ENCODE measurements at regions not wholly inside any gene's neighbourhood (a gene's known extent, or its start where the extent isn't known, plus 50 kb on each side); places are given as distances from the start of the nearest gene placed in this dataset.

DNA sequence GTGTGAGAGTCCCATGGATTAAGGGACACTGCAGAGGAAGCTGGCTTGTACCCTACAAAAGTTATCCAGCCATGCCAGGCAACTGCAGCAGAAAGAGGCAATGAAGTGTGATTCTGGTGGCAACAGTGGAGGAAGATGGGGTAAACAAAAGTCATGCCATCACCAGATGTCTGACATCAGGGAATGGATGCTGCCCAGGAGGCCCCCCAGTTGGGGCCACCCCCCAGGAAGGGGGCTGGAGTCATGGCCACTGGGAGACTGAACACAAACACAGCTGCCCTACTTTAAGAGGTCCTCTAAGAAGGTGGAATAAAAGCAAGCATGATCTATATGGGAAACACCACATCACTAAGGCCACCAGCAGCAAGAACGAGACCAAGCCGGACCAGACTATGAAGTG is 235.3 kb downstream of the KLF12 start:
- no peak for DNase-seq (ENCODE audit: low spot score)

DNA sequence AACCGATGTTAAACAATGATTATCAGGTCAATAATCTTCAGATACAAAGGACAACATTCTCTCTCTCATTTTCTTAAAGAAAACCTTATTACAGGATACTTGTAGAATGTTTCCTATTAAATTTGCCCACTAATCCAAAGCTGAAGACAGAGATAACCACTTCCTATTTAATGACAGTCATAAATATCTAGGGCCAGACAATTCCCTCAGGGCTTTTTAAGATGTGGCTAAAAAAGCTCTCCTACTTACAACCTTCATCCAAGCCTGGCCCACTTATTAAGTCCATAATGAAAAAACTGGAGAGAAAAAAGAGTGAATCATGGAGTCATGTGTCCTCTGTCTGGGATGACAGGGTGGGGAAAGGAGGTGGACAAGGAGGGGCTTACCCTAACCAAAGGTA is 235.9 kb downstream of the KLF12 start:
- no peak for DNase-seq (ENCODE audit: low spot score)

GRCh38 chr13:73894995-73895571 is 239.1 kb downstream of the KLF12 start:
- no peak for DNase-seq (ENCODE audit: low spot score)

GRCh38 chr13:73893833-73894232 is 240.4 kb downstream of the KLF12 start:
- no peak for DNase-seq (ENCODE audit: low spot score)

GRCh38 chr13:73891805-73892204 is 242.4 kb downstream of the KLF12 start:
- no peak for DNase-seq (ENCODE audit: low spot score)

GRCh38 chr13:73883162-73883561 is 251.0 kb downstream of the KLF12 start:
- no peak for DNase-seq (ENCODE audit: low spot score)

DNA sequence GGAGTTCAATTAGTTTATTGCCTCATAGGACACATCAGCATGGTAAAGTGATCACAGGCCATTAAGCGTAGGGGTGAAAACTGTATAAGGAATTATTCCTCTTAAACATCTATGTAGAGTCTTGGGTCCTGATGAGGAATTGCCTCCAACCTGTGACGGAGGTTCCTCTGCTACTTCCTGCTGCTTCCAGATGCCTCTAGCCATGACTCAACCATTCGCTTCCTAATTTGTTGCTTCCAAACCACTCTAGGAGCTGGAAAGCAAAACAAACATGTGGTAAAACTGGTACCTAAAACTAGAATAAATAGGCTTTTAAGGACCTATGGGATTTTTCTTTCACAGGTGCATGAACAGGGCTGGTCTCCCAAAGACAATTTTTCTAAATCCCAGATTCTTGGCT is 253.8 kb downstream of the KLF12 start:
- no peak for DNase-seq (ENCODE audit: low spot score)

- DNase-seq (ENCODE audit: low spot score) = no peak
These were observed 254.7 kb downstream of the KLF12 start for GRCh38 chr13:73879346-73880015.

DNA sequence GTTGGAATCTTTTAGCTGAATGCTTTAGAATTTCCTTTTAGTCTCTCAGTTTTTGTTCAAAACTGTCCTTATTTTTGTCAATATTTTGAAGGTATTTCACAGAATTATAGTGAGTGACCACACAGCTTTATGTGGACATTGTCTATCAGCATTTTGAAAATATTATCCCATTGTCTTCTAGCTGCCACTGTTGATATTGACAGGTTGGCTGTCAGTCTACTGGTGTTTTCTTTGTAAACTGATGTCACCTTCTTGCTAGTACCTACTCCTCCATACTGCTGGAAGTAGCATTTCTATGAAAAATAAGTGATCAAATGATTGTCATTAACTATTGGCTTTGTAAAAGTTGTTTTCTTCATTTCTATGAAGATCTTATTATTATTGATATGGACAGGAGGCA is 256.8 kb downstream of the KLF12 start:
- no peak for DNase-seq (ENCODE audit: low spot score)

- no peak for DNase-seq (ENCODE audit: low spot score)
These were observed 257.9 kb downstream of the KLF12 start for GRCh38 chr13:73876323-73876722.

- peak; percentile 36 for DNase-seq (ENCODE audit: low spot score)
These were observed 260.0 kb downstream of the KLF12 start for GRCh38 chr13:73873940-73874830.

- DNase-seq (ENCODE audit: low spot score) = no peak
These were observed 261.8 kb downstream of the KLF12 start for GRCh38 chr13:73872397-73872796.

DNA sequence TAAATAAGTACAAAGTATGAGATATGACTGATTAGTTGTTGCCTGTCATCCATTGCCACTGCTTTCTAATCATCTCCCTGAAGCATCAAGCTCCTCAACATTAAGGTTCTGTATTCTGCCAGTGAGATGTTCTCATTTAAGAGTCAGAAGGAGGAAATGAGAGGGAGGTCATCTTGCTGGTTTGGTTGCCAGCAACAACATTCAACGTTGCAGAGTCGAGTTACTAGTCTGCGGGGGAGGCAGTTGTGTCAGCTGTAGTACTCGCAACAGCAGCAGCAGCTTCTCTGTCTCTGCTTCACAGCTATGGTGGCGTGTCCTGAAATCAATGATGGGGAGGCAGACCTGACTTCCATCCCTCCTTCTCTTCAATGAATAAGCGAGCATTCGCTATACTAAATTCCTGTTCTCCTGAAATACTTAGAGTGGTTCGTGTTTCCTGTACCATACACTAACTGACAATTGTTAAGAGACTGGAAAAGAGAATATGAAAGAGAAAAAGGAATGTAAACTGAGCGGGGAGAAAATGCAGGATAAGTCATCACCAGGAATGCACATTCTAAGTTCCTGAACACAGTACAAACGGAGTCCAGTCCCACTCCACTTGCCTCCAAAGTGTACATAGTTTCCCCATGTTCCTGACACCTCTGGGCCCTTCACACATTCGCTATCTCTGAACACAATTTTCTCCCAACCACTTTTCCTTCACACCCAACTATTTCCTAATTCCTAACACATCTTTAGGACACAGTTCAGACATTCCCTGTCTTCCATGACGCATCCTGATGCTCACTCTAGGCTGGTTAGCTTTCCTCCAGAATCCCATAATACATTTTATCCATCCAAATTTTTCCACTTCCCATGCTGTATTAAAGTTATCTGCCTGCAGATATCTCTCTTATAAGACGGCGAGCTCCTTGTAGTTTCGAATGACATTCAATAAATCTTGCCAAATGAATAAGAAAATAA is 263.0 kb downstream of the KLF12 start:
- no peak for DNase-seq (ENCODE audit: low spot score)

DNA sequence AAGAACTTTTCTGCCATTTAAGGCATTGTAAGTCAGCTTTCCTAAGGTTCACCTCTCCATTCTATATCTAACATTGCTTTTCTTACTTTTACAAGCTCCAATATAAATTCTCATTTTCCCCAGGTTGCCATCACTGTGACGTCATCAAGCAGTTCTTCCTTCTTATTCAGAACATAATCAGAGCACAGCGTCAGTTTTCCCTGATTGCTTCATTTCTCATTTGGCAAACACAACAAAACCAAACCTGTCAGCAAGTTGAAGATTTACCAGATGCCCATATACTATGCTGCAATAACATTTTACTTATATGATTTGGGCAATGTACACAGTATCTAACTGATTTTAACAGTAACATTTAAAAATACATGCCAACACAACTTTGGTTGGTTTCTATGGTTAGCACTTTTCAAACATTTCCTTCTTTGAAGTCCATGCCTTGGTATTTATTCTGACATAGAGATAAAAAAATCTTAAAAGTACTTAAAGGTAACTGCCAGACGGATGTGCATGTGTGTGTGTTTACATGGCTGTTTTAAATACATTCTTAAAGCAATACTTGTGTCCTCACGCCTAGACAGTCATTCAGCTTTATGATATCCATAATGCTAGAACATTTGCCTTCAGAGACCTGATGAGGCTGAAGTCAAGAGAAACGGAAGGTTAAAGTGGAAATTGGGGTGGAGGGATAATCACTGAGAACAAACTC is 264.0 kb downstream of the KLF12 start:
- no peak for DNase-seq (ENCODE audit: low spot score)

DNA sequence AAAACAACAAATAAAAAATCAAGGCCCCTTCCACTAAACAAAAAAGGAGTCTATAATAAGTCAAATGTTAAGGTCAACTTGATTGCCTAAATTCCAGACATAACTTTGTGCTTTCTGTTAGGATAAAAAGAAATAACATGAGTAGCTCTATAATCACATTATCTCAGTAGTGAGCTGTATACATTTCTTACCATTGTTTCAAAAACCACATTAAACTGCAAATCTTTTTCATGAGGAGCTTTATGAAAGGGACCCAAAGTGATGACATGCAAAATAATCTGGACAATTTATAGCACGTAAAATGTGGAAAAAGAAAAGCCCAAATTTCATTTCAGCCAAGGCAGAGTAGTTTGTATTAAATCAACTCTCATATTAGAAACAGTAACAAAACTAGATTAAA is 269.2 kb downstream of the KLF12 start:
- DNase-seq (ENCODE audit: low spot score) = no peak

DNA sequence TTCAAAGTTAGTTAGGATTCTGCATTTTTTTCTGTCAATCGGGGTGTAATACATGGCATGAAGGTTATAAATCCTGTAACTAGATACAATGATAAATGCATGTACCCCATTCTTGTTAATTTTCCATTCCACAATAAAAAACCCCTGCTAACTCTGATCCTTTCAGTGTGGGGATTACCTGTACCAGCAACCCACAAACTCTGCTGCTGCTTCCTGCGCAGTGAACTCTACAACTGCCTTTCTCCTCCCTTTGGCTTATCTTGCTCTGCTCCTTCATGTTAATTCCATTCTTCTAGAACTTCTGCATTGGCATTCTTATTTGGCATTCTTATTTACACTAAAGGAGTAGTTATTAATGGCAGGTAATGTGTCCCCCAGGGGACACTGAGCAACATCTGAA is 273.1 kb downstream of the KLF12 start:
- DNase-seq (ENCODE audit: low spot score) = no peak

- DNase-seq (ENCODE audit: low spot score) = no peak
These were observed 273.7 kb downstream of the KLF12 start for GRCh38 chr13:73860501-73860900.

- no peak for DNase-seq (ENCODE audit: low spot score)
These were observed 274.4 kb downstream of the KLF12 start for GRCh38 chr13:73859841-73860240.

DNA sequence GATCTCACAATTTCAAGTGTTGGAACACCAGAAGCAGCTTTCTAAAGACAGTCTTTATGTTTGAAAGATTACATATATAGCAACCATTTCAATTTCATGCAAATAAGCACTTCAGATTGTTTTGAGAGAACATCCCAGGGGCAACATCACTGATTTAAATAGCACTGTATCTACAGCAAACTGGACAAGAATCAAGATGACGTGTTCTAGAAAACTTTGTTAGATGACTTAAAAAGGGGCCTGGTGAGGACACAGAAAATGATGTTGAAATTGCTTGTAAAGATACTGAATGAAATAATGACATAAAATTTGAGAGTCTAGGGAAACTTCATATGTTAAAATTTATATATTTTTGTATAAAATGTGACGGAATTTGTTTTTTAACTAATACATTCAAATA is 277.1 kb downstream of the KLF12 start:
- DNase-seq (ENCODE audit: low spot score) = no peak

DNA sequence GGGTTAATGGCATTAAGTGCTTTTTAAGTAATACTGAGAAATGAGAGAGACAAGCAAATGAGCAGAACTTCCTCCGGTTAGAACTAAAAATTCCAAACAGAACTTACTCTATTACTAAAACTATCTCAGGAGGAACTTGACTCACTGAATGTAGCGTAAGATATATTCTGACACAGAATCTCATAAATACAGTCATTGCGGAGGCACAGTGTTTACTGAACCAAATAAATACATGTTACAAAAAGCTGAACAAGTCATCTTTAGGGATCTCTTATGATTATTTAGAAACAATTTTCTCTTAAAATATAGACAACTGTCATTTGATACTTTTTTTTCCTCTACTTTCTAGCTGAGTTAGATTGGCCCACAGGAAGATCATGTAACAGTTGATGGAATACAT is 283.1 kb downstream of the KLF12 start:
- no peak for DNase-seq (ENCODE audit: low spot score)

All from HT-29 (cell line).